ENCODE measurements at regions not wholly inside any gene's neighbourhood (a gene's known extent, or its start where the extent isn't known, plus 50 kb on each side); places are given as distances from the start of the nearest gene placed in this dataset.

- DNase-seq (ENCODE audit: low spot score) = no peak
Observed at GRCh38 chr4:110675426-110675825, 52.5 kb upstream of the PITX2 start.

GRCh38 chr4:110676241-110676640 is 53.4 kb upstream of the PITX2 start:
- DNase-seq (ENCODE audit: low spot score) = no peak

- DNase-seq (ENCODE audit: low spot score) = no peak
Observed at GRCh38 chr4:110678517-110679227, 55.8 kb upstream of the PITX2 start.

- no peak for DNase-seq (ENCODE audit: low spot score)
Observed at GRCh38 chr4:110680265-110680664, 57.4 kb upstream of the PITX2 start.

GRCh38 chr4:110681381-110681780 is 58.5 kb upstream of the PITX2 start:
- no peak for DNase-seq (ENCODE audit: low spot score)

- DNase-seq (ENCODE audit: low spot score) = no peak
Observed at GRCh38 chr4:110682311-110682710, 59.4 kb upstream of the PITX2 start.

GRCh38 chr4:110683601-110684000 is 60.7 kb upstream of the PITX2 start:
- DNase-seq (ENCODE audit: low spot score) = no peak

- DNase-seq (ENCODE audit: low spot score) = no peak
Observed at GRCh38 chr4:110702326-110702725, 79.4 kb upstream of the PITX2 start.

- no peak for DNase-seq (ENCODE audit: low spot score)
Observed at GRCh38 chr4:110704748-110705439, 82.0 kb upstream of the PITX2 start.

GRCh38 chr4:110705440-110705782 is 82.5 kb upstream of the PITX2 start:
- DNase-seq (ENCODE audit: low spot score) = no peak

GRCh38 chr4:110710070-110710469 is 87.2 kb upstream of the PITX2 start:
- no peak for DNase-seq (ENCODE audit: low spot score)

GRCh38 chr4:110712486-110712885 is 89.6 kb upstream of the PITX2 start:
- DNase-seq (ENCODE audit: low spot score) = no peak

GRCh38 chr4:110730318-110730717 is 107.4 kb upstream of the PITX2 start:
- DNase-seq (ENCODE audit: low spot score) = no peak

GRCh38 chr4:110733901-110734300 is 111.0 kb upstream of the PITX2 start:
- DNase-seq (ENCODE audit: low spot score) = no peak

GRCh38 chr4:110735686-110736085 is 112.8 kb upstream of the PITX2 start:
- DNase-seq (ENCODE audit: low spot score) = no peak

- no peak for DNase-seq (ENCODE audit: low spot score)
Observed at GRCh38 chr4:110737931-110738330, 115.1 kb upstream of the PITX2 start.

GRCh38 chr4:110742143-110742542 is 119.3 kb upstream of the PITX2 start:
- DNase-seq (ENCODE audit: low spot score) = no peak

GRCh38 chr4:110748071-110748470 is 125.2 kb upstream of the PITX2 start:
- DNase-seq (ENCODE audit: low spot score) = no peak

- no peak for DNase-seq (ENCODE audit: low spot score)
Observed at GRCh38 chr4:110751183-110751582, 128.3 kb upstream of the PITX2 start.

GRCh38 chr4:110751986-110752385 is 129.1 kb upstream of the PITX2 start:
- DNase-seq (ENCODE audit: low spot score) = no peak

GRCh38 chr4:110753466-110753865 is 130.6 kb upstream of the PITX2 start:
- DNase-seq (ENCODE audit: low spot score) = no peak

GRCh38 chr4:110754716-110755115 is 131.8 kb upstream of the PITX2 start:
- no peak for DNase-seq (ENCODE audit: low spot score)

GRCh38 chr4:110769578-110769977 is 146.7 kb upstream of the PITX2 start:
- no peak for DNase-seq (ENCODE audit: low spot score)
